ENCODE measurements at regions not wholly inside any gene's neighbourhood (a gene's known extent, or its start where the extent isn't known, plus 50 kb on each side); places are given as distances from the start of the nearest gene placed in this dataset.
A peak's percentile ranks its signal among the peaks of the same experiment; 100 is the strongest.
"Not testable (repeated sequence)": the region's sequence is repeated elsewhere in the genome, so short reads cannot be mapped to it uniquely, and the experiment has no call there.

GRCh38 chr4:38529189-38530115, 134.5 kb upstream of the KLF3 start:
- DNase-seq: peak; percentile 63

- DNase-seq: no peak
These were observed 133.5 kb upstream of the KLF3 start for GRCh38 chr4:38530486-38530885.

GRCh38 chr4:38531141-38531727, 132.8 kb upstream of the KLF3 start:
- DNase-seq: no peak

- no peak for DNase-seq
These were observed 131.0 kb upstream of the KLF3 start for GRCh38 chr4:38532908-38533499.

GRCh38 chr4:38534344-38535045, 129.5 kb upstream of the KLF3 start:
- no peak for DNase-seq

GRCh38 chr4:38535071-38535470, 128.9 kb upstream of the KLF3 start:
- DNase-seq: not testable (repeated sequence)

GRCh38 chr4:38535717-38536116, 128.3 kb upstream of the KLF3 start:
- DNase-seq: no peak

GRCh38 chr4:38536716-38537115, 127.3 kb upstream of the KLF3 start:
- no peak for DNase-seq

- DNase-seq: no peak
These were observed 126.3 kb upstream of the KLF3 start for GRCh38 chr4:38537666-38538065.

GRCh38 chr4:38538517-38538916, 125.5 kb upstream of the KLF3 start:
- no peak for DNase-seq

GRCh38 chr4:38539501-38539900, 124.5 kb upstream of the KLF3 start:
- no peak for DNase-seq

- no peak for DNase-seq
These were observed 116.9 kb upstream of the KLF3 start for GRCh38 chr4:38547052-38547451.

GRCh38 chr4:38548256-38548655, 115.7 kb upstream of the KLF3 start:
- no peak for DNase-seq

GRCh38 chr4:38559374-38559773, 104.6 kb upstream of the KLF3 start:
- no peak for DNase-seq

- DNase-seq: no peak
These were observed 103.7 kb upstream of the KLF3 start for GRCh38 chr4:38560340-38560739.

- no peak for DNase-seq
These were observed 103.0 kb upstream of the KLF3 start for GRCh38 chr4:38560768-38561558.

- no peak for DNase-seq
These were observed 101.2 kb upstream of the KLF3 start for GRCh38 chr4:38562751-38563198.

GRCh38 chr4:38563707-38564495, 100.1 kb upstream of the KLF3 start:
- no peak for DNase-seq

- no peak for DNase-seq
These were observed 98.5 kb upstream of the KLF3 start for GRCh38 chr4:38565271-38566199.

GRCh38 chr4:38566806-38567398, 97.1 kb upstream of the KLF3 start:
- no peak for DNase-seq
